ENCODE measurements at regions not wholly inside any gene's neighbourhood (a gene's known extent, or its start where the extent isn't known, plus 50 kb on each side); places are given as distances from the start of the nearest gene placed in this dataset.

DNA sequence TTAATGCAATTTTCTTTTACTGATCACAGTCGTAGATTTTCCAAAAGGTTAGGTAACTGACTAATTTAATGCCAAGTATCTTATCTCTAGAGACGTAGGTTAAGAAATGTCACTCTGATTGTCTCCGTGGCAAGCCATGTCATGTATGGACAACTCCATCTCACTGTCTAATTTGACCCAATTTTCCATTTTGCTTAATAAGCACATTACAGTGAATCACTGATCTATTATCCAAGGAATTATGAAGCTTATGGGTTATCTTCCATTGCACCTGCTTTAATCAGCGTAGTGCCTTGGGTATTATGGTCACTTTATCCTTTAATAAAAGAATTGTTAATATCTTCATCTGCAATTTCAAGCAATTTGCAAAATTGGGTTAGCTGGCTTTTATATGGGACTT is 557.4 kb upstream of the ROBO2 start:
- DNase-seq (ENCODE audit: extremely low read depth, insufficient read length) = no peak
- TF ChIP-seq, protein P1, sequence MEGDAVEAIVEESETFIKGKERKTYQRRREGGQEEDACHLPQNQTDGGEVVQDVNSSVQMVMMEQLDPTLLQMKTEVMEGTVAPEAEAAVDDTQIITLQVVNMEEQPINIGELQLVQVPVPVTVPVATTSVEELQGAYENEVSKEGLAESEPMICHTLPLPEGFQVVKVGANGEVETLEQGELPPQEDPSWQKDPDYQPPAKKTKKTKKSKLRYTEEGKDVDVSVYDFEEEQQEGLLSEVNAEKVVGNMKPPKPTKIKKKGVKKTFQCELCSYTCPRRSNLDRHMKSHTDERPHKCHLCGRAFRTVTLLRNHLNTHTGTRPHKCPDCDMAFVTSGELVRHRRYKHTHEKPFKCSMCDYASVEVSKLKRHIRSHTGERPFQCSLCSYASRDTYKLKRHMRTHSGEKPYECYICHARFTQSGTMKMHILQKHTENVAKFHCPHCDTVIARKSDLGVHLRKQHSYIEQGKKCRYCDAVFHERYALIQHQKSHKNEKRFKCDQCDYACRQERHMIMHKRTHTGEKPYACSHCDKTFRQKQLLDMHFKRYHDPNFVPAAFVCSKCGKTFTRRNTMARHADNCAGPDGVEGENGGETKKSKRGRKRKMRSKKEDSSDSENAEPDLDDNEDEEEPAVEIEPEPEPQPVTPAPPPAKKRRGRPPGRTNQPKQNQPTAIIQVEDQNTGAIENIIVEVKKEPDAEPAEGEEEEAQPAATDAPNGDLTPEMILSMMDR (IDR thresholded peaks at IDR 0.05; ENCODE audit: insufficient read depth, low read length, poor library complexity, severe bottlenecking) = no peak
- Histone ChIP-seq H3K4me3 (replicated peaks; ENCODE audit: low read depth, low read length) (no peak overlapping the region), H3K27me3 (replicated peaks; ENCODE audit: control insufficient read depth, insufficient read depth, low read length) (no peaks in the 10 kb centered on the region), H3K36me3 (ENCODE audit: control insufficient read depth, insufficient read depth, low read length) (no peaks in the 10 kb centered on the region)

DNA sequence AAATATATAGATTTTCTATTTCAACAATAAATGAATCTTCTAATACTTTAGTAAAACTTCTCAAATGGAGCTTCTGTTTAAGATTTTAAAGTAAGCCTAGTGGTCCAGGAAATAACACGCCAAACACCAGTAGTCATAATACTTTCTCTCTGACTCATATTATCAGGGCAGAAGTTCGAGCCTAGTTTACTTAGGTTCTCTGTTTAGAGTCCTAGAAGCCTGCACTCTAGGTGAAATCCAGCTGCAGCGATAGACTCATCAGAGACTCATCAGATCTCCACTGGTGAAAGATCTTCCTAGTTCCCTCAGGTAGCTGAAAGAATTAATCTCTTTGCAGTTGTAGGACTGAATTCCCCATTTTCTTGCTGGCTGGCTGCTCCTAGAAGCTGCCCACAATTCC is 552.5 kb upstream of the ROBO2 start:
- H3K27me3 ChIP-seq (replicated peaks; ENCODE audit: control insufficient read depth, insufficient read depth, low read length) = no peaks in the 10 kb centered on the region
- H3K36me3 ChIP-seq (ENCODE audit: control insufficient read depth, insufficient read depth, low read length) = no peaks in the 10 kb centered on the region
- DNase-seq (ENCODE audit: extremely low read depth, insufficient read length) = no peak
- TF ChIP-seq, protein P1 (IDR thresholded peaks at IDR 0.05; ENCODE audit: insufficient read depth, low read length, poor library complexity, severe bottlenecking) = no peak
- no peak overlapping the region for H3K4me3 ChIP-seq (replicated peaks; ENCODE audit: low read depth, low read length)

DNA sequence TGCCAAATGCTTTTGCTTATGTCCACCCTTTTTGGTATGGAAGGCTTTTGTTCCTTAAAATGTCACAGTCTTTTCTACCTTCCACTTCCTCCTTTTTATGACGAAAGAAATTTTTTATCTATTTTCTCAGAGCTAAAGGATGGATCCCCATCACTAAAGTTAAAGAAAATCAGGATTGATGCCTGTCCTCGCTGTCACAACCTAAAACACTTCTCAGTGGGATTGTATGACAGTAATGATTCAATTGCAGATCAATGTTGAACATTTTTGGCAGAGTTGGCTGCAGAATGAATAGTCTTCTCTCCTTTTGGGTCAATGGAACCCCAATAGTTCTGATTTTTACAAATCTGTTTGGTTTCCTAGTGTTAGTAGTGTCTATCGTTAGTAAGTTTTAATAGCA is 549.8 kb upstream of the ROBO2 start:
- no peaks in the 10 kb centered on the region for H3K36me3 ChIP-seq (ENCODE audit: control insufficient read depth, insufficient read depth, low read length)
- DNase-seq (ENCODE audit: extremely low read depth, insufficient read length) = no peak
- TF ChIP-seq, protein P1 (IDR thresholded peaks at IDR 0.05; ENCODE audit: insufficient read depth, low read length, poor library complexity, severe bottlenecking) = no peak
- no peaks in the 10 kb centered on the region for H3K27me3 ChIP-seq (replicated peaks; ENCODE audit: control insufficient read depth, insufficient read depth, low read length)
- H3K4me3 ChIP-seq (replicated peaks; ENCODE audit: low read depth, low read length) = no peak overlapping the region

DNA sequence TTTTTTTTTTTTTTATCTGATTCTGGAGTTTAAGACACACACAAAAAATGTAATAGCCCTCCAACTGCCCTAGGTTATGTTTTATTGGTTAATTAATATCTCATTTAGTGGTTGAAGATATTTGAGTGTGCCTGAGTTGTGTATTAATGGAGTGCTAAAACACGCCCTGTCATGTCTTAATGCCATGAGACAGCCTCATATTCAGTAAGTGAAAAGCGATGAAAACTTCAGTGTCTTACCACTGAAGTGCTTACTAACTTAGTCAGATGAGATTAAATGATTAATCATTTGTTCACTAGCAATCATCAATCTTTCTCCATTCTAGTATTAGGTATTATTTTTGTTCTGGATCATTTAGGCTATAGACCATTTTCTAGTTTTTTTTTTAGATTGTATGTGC is 544.7 kb upstream of the ROBO2 start:
- Histone ChIP-seq H3K27me3 (replicated peaks; ENCODE audit: control insufficient read depth, insufficient read depth, low read length) (no peaks in the 10 kb centered on the region), H3K36me3 (ENCODE audit: control insufficient read depth, insufficient read depth, low read length) (no peaks in the 10 kb centered on the region), H3K4me3 (replicated peaks; ENCODE audit: low read depth, low read length) (no peak overlapping the region)
- TF ChIP-seq, protein P1 (IDR thresholded peaks at IDR 0.05; ENCODE audit: insufficient read depth, low read length, poor library complexity, severe bottlenecking) = no peak
- DNase-seq (ENCODE audit: extremely low read depth, insufficient read length) = no peak

DNA sequence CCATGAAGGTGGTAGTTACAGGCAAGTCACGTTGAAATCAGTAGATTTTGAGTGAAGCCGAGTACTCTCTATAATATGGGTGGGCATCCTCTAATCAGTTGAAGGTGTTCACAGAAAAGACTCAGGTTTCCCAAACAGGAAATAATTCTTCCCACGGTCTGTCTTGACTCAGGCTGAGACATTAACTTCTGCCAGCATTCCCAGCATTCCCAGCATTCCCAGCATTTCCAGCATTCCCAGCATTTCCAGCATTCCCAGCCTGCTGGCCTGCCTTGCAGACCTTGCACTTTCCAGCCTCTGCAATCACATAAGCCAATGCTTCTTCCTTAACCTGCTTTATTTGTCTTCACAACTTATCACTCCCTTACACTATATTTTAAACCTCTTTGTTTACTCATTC is 542.3 kb upstream of the ROBO2 start:
- Histone ChIP-seq H3K36me3 (ENCODE audit: control insufficient read depth, insufficient read depth, low read length) (no peaks in the 10 kb centered on the region), H3K27me3 (replicated peaks; ENCODE audit: control insufficient read depth, insufficient read depth, low read length) (no peaks in the 10 kb centered on the region), H3K4me3 (replicated peaks; ENCODE audit: low read depth, low read length) (no peak overlapping the region)
- TF ChIP-seq, protein P1 (IDR thresholded peaks at IDR 0.05; ENCODE audit: insufficient read depth, low read length, poor library complexity, severe bottlenecking) = no peak
- DNase-seq (ENCODE audit: extremely low read depth, insufficient read length) = no peak

DNA sequence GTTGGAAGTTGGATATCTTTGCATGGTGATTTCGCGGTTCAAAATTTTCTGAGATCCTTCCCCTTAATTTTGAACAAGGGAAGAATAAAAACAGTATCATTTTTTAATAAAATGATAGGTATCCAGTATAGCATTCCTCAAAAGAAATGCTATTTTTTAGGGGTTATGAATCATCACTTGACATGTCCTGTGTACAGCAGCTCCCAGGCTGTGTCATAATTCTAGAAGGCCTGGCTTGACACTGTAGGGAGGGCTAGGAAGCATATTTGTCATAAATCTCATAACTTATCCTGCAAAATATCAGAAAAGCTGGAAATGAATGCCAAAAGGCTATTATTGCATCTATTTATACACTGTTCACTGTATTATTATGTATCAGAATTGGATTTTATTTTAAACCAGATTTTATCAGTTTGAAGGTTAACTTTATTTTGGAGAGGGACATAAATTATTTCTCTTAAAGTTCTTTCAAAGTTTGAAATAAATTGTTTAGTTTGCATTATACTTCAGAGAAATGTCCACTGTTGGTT is 539.1 kb upstream of the ROBO2 start:
- TF ChIP-seq, protein P1 (IDR thresholded peaks at IDR 0.05; ENCODE audit: insufficient read depth, low read length, poor library complexity, severe bottlenecking) = no peak
- Histone ChIP-seq H3K4me3 (replicated peaks; ENCODE audit: low read depth, low read length) (no peak overlapping the region), H3K27me3 (replicated peaks; ENCODE audit: control insufficient read depth, insufficient read depth, low read length) (no peaks in the 10 kb centered on the region), H3K36me3 (ENCODE audit: control insufficient read depth, insufficient read depth, low read length) (no peaks in the 10 kb centered on the region)
- no peak for DNase-seq (ENCODE audit: extremely low read depth, insufficient read length)
